Panc1 (cell line): ENCODE measurements at regions not wholly inside any gene's neighbourhood (a gene's known extent, or its start where the extent isn't known, plus 50 kb on each side); places are given as distances from the start of the nearest gene placed in this dataset.

Experiments used
- ATAC-seq: fragments of 200-7000 bp; cut with Tn5 transposase; 2 replicates; pipeline ENCODE4 v1.9.1; 2020; ENCODE audit warnings: mild to moderate bottlenecking, moderate library complexity
- BruUV-seq: library from RNA; stranded (reverse); fragments of 400-500 nt; replicated peaks from 2 replicates; lab custom pipeline; 2021; lab: Mats Ljungman, UMichigan
- CTCF ChIA-PET: fragments of 300-600 bp; sonication (Branson Sonifier 250); formaldehyde crosslinking; loops from one replicate; lab custom pipeline; 2022; ENCODE audit warnings: antibody characterized with exemption; lab: Charles Lee
- POLR2A ChIA-PET: fragments of 300-600 bp; sonication (Branson Sonifier 250); formaldehyde crosslinking; loops from one replicate; lab custom pipeline; 2022; ENCODE audit warnings: antibody characterized with exemption; lab: Charles Lee
- DNase-seq: peaks from one replicate; pipeline ENCODE4 v3.0.0-alpha.2; 2010; ENCODE audit warnings: low read depth, low spot score
- H3K27ac ChIP-seq: 2 replicates; pipeline ENCODE4 v1.5.1; 2011; ENCODE audit warnings: mild to moderate bottlenecking, low read length, inconsistent platforms
- H3K27me3 ChIP-seq: fragments of 200-500 bp; sonication (Bioruptor generic); 2 replicates; pipeline ENCODE4 v1.6.0; 2014; ENCODE audit warnings: low read length, inconsistent platforms; ENCODE audit not compliant: control insufficient read depth, insufficient read depth
- H3K36me3 ChIP-seq: fragments of 200-500 bp; sonication (Bioruptor generic); 2 replicates; pipeline ENCODE4 v1.5.1; 2014; ENCODE audit warnings: inconsistent platforms, mild to moderate bottlenecking, low read length, moderate library complexity; ENCODE audit not compliant: control insufficient read depth, insufficient read depth
- H3K4me1 ChIP-seq: 2 replicates; pipeline ENCODE4 v1.5.1; 2011; ENCODE audit warnings: inconsistent platforms, mild to moderate bottlenecking, low read length, moderate library complexity; ENCODE audit not compliant: control insufficient read depth, insufficient read depth
- H3K4me3 ChIP-seq, 2 experiments: 2 replicates each; pipeline ENCODE4 v1.5.1; 2011 to 2012; ENCODE audit warnings: low read depth in 2 of 2, low read length in 2 of 2, mild to moderate bottlenecking in 2 of 2, inconsistent platforms in 1 of 2, moderate library complexity in 1 of 2
- H3K9me3 ChIP-seq: fragments of 200-500 bp; sonication (Bioruptor generic); 2 replicates; pipeline ENCODE4 v1.5.1; 2014; ENCODE audit warnings: low read depth, mild to moderate bottlenecking, inconsistent platforms, low read length, moderate library complexity; ENCODE audit not compliant: control insufficient read depth, insufficient read depth
- POLR2AphosphoS5 ChIP-seq: IDR thresholded peaks from 2 replicates; pipeline ENCODE4 v1.6.1; 2012; ENCODE audit warnings: mild to moderate bottlenecking, low read depth, low read length, moderate library complexity
- SIN3A ChIP-seq: IDR thresholded peaks from 2 replicates; pipeline ENCODE4 v1.6.1; 2012; ENCODE audit warnings: low read depth, mild to moderate bottlenecking, low read length, moderate library complexity, borderline replicate concordance; ENCODE audit not compliant: insufficient read depth
- TCF7L2 ChIP-seq: IDR thresholded peaks from 2 replicates; pipeline ENCODE4 v1.6.1; 2011; ENCODE audit warnings: mild to moderate bottlenecking, low read depth, low read length, inconsistent platforms
- in situ Hi-C: cut with HindIII; loops from 2 replicates; pipeline ENCODE4 v1.10.0; 2016; ENCODE audit warnings: low sequenced_read_pairs, low pct_unique_long_range_greater_than_20kb
- intact Hi-C: fragments of 100-400 bp; cut with micrococcal nuclease; formaldehyde crosslinking; loops from one replicate; pipeline ENCODE4 v1.10.0; 2022; ENCODE audit not compliant: unreplicated experiment
- TF ChIP-seq, protein P1 (sequence below): fragments of 450-650 bp; IDR thresholded peaks from 2 replicates; pipeline ENCODE4 v1.5.1; 2017; ENCODE audit warnings: mild to moderate bottlenecking
- TF ChIP-seq, protein P2 (sequence below), 2 experiments: IDR thresholded peaks; 2 replicates each; pipeline ENCODE4 v1.6.1; 2011 to 2012; ENCODE audit warnings: low read depth in 2 of 2, control low read depth in 1 of 2, low read length in 1 of 2, mild to moderate bottlenecking in 1 of 2, moderate library complexity in 1 of 2; ENCODE audit not compliant: insufficient read depth in 1 of 2

GRCh38 chr1:47522935-47523834, 85.3 kb downstream of the FOXD2 start:
- CTCF ChIA-PET: no interaction called here

GRCh38 chr1:47523835-47524215, 86.0 kb downstream of the FOXD2 start:
- ATAC-seq (no peak), DNase-seq (no peak)
- CTCF ChIA-PET: no interaction called here

More at GRCh38 chr1:47522935-47523834, 85.3 kb downstream of the FOXD2 start:
- no TSS peak for BruUV-seq
- intact Hi-C loops (no loop called here), in situ Hi-C loops (no loop called here)
- ATAC-seq: no peak
- POLR2A ChIA-PET: no interaction called here
- Histone ChIP-seq H3K27me3 (no peaks in the 10 kb centered on the region; the same call in 1 of the 2 replicates), H3K4me1 (no peaks in the 10 kb centered on the region), H3K27ac (no peak overlapping the region), H3K9me3 (no peaks in the 10 kb centered on the region), H3K36me3 (no peaks in the 10 kb centered on the region), H3K4me3 (no peak overlapping the region)
- TF ChIP-seq TCF7L2: no peak
- TF ChIP-seq, protein P1, sequence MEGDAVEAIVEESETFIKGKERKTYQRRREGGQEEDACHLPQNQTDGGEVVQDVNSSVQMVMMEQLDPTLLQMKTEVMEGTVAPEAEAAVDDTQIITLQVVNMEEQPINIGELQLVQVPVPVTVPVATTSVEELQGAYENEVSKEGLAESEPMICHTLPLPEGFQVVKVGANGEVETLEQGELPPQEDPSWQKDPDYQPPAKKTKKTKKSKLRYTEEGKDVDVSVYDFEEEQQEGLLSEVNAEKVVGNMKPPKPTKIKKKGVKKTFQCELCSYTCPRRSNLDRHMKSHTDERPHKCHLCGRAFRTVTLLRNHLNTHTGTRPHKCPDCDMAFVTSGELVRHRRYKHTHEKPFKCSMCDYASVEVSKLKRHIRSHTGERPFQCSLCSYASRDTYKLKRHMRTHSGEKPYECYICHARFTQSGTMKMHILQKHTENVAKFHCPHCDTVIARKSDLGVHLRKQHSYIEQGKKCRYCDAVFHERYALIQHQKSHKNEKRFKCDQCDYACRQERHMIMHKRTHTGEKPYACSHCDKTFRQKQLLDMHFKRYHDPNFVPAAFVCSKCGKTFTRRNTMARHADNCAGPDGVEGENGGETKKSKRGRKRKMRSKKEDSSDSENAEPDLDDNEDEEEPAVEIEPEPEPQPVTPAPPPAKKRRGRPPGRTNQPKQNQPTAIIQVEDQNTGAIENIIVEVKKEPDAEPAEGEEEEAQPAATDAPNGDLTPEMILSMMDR: no peak
- TF ChIP-seq SIN3A: no peak
- TF ChIP-seq POLR2AphosphoS5: no peak
- TF ChIP-seq, protein P2, sequence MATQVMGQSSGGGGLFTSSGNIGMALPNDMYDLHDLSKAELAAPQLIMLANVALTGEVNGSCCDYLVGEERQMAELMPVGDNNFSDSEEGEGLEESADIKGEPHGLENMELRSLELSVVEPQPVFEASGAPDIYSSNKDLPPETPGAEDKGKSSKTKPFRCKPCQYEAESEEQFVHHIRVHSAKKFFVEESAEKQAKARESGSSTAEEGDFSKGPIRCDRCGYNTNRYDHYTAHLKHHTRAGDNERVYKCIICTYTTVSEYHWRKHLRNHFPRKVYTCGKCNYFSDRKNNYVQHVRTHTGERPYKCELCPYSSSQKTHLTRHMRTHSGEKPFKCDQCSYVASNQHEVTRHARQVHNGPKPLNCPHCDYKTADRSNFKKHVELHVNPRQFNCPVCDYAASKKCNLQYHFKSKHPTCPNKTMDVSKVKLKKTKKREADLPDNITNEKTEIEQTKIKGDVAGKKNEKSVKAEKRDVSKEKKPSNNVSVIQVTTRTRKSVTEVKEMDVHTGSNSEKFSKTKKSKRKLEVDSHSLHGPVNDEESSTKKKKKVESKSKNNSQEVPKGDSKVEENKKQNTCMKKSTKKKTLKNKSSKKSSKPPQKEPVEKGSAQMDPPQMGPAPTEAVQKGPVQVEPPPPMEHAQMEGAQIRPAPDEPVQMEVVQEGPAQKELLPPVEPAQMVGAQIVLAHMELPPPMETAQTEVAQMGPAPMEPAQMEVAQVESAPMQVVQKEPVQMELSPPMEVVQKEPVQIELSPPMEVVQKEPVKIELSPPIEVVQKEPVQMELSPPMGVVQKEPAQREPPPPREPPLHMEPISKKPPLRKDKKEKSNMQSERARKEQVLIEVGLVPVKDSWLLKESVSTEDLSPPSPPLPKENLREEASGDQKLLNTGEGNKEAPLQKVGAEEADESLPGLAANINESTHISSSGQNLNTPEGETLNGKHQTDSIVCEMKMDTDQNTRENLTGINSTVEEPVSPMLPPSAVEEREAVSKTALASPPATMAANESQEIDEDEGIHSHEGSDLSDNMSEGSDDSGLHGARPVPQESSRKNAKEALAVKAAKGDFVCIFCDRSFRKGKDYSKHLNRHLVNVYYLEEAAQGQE (IDR thresholded peaks at IDR 0.05; ENCODE audit: insufficient read depth in 1 of 2, low read depth in 2 of 2, low read length in 1 of 2): no peak
- DNase-seq: no peak

More at GRCh38 chr1:47523835-47524215, 86.0 kb downstream of the FOXD2 start:
- no peak overlapping the region for H3K4me3 ChIP-seq
- no peaks in the 10 kb centered on the region; the same call in 1 of the 2 replicates for H3K27me3 ChIP-seq
- no peaks in the 10 kb centered on the region for H3K4me1 ChIP-seq
- intact Hi-C loops: no loop called here
- H3K9me3 ChIP-seq: no peaks in the 10 kb centered on the region
- POLR2A ChIA-PET: interaction anchor here (0.6 kb wide), 1 partner anchor 233 kb away, joined by 3 read pairs; no protein-coding TSS in a partner anchor
- BruUV-seq: no TSS peak
- TF ChIP-seq, protein P1: no peak
- TF ChIP-seq, protein P2 (IDR thresholded peaks at IDR 0.05; ENCODE audit: insufficient read depth in 1 of 2, low read depth in 2 of 2, low read length in 1 of 2): no peak
- TF ChIP-seq POLR2AphosphoS5 (no peak), TCF7L2 (no peak), SIN3A (no peak)
- in situ Hi-C loops: no loop called here
- H3K36me3 ChIP-seq: no peaks in the 10 kb centered on the region
- H3K27ac ChIP-seq: no peak overlapping the region
